PFSK-1 (cell line): ENCODE measurements at regions not wholly inside any gene's neighbourhood (a gene's known extent, or its start where the extent isn't known, plus 50 kb on each side); places are given as distances from the start of the nearest gene placed in this dataset.

Source experiments
- FOXP2 ChIP-seq: optimal IDR thresholded peaks from 2 replicates; pipeline ENCODE3; 2011; ENCODE audit warnings: borderline replicate concordance, control low read depth, inconsistent platforms; ENCODE audit not compliant: insufficient read depth; ENCODE audit errors: extremely low read length, extremely low read depth
- POLR2AphosphoS5 ChIP-seq: IDR thresholded peaks from 2 replicates; pipeline ENCODE4 v1.6.1; 2012; ENCODE audit warnings: low read depth, mild to moderate bottlenecking, control low read depth, low read length, moderate library complexity
- TAF1 ChIP-seq: IDR thresholded peaks from 2 replicates; pipeline ENCODE4 v1.6.1; 2012; ENCODE audit warnings: low read length, control low read depth, borderline replicate concordance; ENCODE audit not compliant: insufficient read depth
- TF ChIP-seq, protein P1 (sequence below), 2 experiments: IDR thresholded peaks; 2 replicates each; pipeline versions ENCODE4 v1.6.1 to v1.8.0; 2011 to 2012; ENCODE audit warnings: low read depth in 2 of 2, low read length in 2 of 2, control low read depth in 1 of 2, inconsistent platforms in 1 of 2, mild to moderate bottlenecking in 1 of 2, moderate library complexity in 1 of 2; ENCODE audit not compliant: insufficient read depth in 1 of 2

DNA sequence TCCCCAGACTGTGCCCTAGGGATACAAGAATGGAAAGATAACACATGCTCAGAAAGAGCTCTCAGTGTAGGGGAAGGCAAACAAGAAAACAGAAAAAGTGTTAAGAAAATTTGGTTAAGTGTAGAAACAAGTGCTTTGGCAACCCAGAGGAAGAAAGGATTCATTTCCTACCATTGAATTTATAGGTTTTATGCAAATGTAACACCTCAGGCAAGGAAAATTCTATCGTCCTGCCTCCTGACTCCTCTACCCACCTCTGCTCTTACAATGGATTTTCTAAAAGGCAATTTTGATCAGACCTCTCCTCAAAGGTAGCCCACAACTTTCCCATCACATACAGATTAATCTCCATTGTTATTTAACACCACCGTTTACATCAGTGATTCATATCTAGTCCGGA is 298.7 kb downstream of the RFC3 start:
- TF ChIP-seq, protein P1, sequence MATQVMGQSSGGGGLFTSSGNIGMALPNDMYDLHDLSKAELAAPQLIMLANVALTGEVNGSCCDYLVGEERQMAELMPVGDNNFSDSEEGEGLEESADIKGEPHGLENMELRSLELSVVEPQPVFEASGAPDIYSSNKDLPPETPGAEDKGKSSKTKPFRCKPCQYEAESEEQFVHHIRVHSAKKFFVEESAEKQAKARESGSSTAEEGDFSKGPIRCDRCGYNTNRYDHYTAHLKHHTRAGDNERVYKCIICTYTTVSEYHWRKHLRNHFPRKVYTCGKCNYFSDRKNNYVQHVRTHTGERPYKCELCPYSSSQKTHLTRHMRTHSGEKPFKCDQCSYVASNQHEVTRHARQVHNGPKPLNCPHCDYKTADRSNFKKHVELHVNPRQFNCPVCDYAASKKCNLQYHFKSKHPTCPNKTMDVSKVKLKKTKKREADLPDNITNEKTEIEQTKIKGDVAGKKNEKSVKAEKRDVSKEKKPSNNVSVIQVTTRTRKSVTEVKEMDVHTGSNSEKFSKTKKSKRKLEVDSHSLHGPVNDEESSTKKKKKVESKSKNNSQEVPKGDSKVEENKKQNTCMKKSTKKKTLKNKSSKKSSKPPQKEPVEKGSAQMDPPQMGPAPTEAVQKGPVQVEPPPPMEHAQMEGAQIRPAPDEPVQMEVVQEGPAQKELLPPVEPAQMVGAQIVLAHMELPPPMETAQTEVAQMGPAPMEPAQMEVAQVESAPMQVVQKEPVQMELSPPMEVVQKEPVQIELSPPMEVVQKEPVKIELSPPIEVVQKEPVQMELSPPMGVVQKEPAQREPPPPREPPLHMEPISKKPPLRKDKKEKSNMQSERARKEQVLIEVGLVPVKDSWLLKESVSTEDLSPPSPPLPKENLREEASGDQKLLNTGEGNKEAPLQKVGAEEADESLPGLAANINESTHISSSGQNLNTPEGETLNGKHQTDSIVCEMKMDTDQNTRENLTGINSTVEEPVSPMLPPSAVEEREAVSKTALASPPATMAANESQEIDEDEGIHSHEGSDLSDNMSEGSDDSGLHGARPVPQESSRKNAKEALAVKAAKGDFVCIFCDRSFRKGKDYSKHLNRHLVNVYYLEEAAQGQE (IDR thresholded peaks at IDR 0.05; ENCODE audit: insufficient read depth in 1 of 2, low read depth in 2 of 2, low read length in 2 of 2): no peak
- TF ChIP-seq POLR2AphosphoS5 (no peak), TAF1 (no peak), FOXP2 (no peak)
